Activated CD4-positive, alpha-beta memory T cell treated with anti-CD3 and anti-CD28 coated beads, Interleukin-2, amount 10 ng/mL, durations not matched to agents 7 days and 5 days (primary cell): ENCODE measurements at regions not wholly inside any gene's neighbourhood (a gene's known extent, or its start where the extent isn't known, plus 50 kb on each side); places are given as distances from the start of the nearest gene placed in this dataset.

Experiments used
- CTCF ChIA-PET: fragments of 350-600 bp; sonication (Branson Sonifier 250); formaldehyde crosslinking; loops from one replicate; lab custom pipeline; 2021; ENCODE audit warnings: antibody characterized with exemption, inconsistent platforms; lab: Charles Lee
- POLR2A ChIA-PET: fragments of 350-600 bp; sonication (Branson Sonifier 250); formaldehyde crosslinking; loops from one replicate; lab custom pipeline; 2021; ENCODE audit warnings: antibody characterized with exemption; lab: Charles Lee
- DNase-seq: peaks from one replicate; pipeline ENCODE4 v3.0.0-alpha.2; 2020
- H3K27ac Mint-ChIP-seq: one replicate; pipeline ENCODE4 v1.8.0; 2021; ENCODE audit warnings: mild to moderate bottlenecking, mixed read lengths
- H3K27me3 Mint-ChIP-seq: one replicate; pipeline ENCODE4 v1.8.0; 2021; ENCODE audit warnings: mixed read lengths
- H3K36me3 Mint-ChIP-seq: one replicate; pipeline ENCODE4 v1.8.0; 2021; ENCODE audit warnings: low read depth, mixed read lengths
- H3K4me1 Mint-ChIP-seq: one replicate; pipeline ENCODE4 v1.8.0; 2021; ENCODE audit warnings: mixed read lengths
- H3K4me3 Mint-ChIP-seq: one replicate; pipeline ENCODE4 v1.8.0; 2021; ENCODE audit warnings: mild to moderate bottlenecking, mixed read lengths
- H3K9me3 Mint-ChIP-seq: one replicate; pipeline ENCODE4 v1.8.0; 2021; ENCODE audit warnings: mixed read lengths

DNA sequence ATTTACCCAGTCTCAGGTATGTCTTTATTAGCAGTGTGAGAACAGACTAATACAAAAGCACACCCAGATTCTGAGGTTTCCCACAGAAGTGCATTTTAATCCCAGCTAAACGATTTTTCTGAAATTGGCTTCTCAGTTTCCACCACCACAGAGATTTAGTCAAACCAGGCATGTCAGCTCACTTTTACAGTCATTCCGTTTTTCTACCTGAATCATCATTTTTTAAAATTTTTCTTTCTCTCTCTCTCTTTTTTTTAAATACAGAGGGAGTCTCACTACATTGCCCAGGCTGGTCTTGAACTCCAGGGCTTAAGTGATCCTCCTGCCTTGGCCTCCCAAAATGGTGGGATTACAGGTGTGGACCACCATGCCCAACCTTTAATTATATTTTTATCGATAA is 389.1 kb downstream of the HAPSTR1 start:
- Mint-ChIP-seq H3K27me3 (no peaks in the 10 kb centered on the region), H3K36me3 (no peaks in the 10 kb centered on the region), H3K27ac (no peak overlapping the region), H3K4me1 (no peaks in the 10 kb centered on the region), H3K9me3 (no peaks in the 10 kb centered on the region), H3K4me3 (no peak overlapping the region)
- ChIA-PET POLR2A (no interaction called here), CTCF (no interaction called here)
- DNase-seq = no peak

DNA sequence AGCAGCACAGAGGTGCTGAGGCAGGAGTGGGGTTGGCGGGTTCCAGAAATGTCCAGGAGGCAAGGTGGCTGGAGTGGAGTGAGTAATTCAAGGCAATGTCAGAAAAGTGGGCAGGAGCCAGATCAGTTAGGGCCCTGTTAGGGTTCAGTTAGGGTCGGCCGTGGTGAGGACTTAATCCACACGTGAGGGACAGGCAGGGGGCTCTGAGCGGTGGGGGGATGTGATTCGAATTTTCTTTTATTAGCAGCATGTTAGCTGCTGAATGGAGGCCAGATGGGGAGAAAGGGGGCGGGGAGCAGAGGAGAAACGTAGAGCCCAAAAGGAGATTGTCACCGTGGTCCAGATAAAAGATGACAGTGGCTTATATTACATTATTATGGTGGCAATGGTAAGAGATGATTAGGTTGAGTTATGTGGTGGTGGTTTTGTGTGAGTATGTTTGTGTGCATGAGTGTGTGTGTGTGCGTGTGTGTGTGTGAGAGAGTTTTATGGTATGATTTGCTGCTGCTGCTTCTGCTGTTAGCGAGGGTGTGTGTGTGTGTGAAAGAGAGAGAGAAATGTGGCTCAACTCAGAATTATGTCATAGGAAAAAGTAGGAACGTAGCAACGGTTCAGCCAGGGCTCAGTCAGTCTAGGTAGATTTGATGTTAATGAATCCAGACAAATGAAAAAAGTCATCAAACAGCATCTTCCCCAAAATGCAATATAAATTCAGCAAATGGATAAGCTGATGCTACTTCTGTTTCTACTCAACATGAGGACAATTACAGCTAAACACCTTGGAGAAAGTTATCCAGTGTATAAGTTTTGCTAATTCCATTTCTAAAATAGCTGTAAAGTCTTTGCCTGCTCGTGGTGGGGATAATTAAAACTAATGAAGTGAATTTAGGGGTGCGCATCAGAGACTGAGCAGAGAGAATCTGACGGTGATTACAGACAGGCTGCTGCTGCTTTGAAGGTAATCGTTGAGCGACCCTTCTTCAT is 390.6 kb downstream of the HAPSTR1 start:
- no peaks in the 10 kb centered on the region for H3K9me3 Mint-ChIP-seq
- no peaks in the 10 kb centered on the region for H3K27me3 Mint-ChIP-seq
- no peaks in the 10 kb centered on the region for H3K4me1 Mint-ChIP-seq
- H3K36me3 Mint-ChIP-seq = no peaks in the 10 kb centered on the region
- H3K4me3 Mint-ChIP-seq = no peak overlapping the region
- no peak overlapping the region for H3K27ac Mint-ChIP-seq
- ChIA-PET CTCF (no interaction called here), POLR2A (no interaction called here)
- no peak for DNase-seq

DNA sequence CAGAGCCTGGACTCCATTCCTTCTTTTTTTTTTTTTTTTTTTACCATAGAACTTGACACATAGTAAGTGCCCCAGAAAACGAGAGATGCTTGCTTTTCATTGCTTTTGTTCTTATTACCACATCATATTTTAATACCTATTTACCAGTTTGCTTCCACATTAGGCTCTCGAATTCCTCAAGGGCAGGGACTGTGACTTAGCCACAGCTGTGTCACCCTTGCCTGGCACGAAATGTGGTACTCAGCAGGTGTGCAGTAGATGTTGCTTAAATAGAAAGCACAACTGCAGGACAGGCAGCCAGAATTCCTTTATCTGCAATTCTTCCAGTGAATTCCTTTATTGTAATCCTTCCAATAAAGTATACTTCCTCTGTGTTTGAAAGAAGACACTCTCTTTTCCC is 393.0 kb downstream of the HAPSTR1 start:
- CTCF ChIA-PET = no interaction called here

DNA sequence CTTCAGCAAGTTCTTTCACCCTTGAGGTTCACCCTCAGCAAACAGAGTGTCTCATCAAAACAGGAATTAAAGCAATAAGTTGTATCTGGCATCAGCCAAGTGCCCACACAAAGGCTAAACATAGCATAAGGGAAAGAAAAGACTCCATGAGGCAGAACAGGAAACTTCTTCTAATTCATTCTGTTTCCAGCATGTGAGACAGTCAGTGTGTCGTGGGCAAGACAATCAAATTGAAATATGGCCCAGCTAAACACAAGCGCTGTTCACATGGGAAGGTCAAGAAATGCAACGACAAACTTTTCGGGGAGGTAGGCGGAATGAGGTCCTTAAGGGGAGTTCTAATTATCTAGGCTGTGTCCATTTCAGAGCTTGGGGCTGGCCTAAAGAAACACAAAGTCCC is 393.4 kb downstream of the HAPSTR1 start:
- ChIA-PET CTCF (no interaction called here), POLR2A (no interaction called here)
- no peak overlapping the region for H3K27ac Mint-ChIP-seq
- H3K36me3 Mint-ChIP-seq = no peaks in the 10 kb centered on the region
- no peak overlapping the region for H3K4me3 Mint-ChIP-seq
- H3K27me3 Mint-ChIP-seq = no peaks in the 10 kb centered on the region
- no peak for DNase-seq
- H3K9me3 Mint-ChIP-seq = peaks cover 2% of the 10 kb centered on the region
- H3K4me1 Mint-ChIP-seq = no peaks in the 10 kb centered on the region

More for the DNA sequence above, 393.0 kb downstream of the HAPSTR1 start:
- POLR2A ChIA-PET = no interaction called here
- no peak overlapping the region for H3K27ac Mint-ChIP-seq
- H3K4me1 Mint-ChIP-seq = no peaks in the 10 kb centered on the region
- DNase-seq = no peak
- no peaks in the 10 kb centered on the region for H3K27me3 Mint-ChIP-seq
- H3K9me3 Mint-ChIP-seq = peaks cover 2% of the 10 kb centered on the region
- H3K36me3 Mint-ChIP-seq = no peaks in the 10 kb centered on the region
- no peak overlapping the region for H3K4me3 Mint-ChIP-seq

DNA sequence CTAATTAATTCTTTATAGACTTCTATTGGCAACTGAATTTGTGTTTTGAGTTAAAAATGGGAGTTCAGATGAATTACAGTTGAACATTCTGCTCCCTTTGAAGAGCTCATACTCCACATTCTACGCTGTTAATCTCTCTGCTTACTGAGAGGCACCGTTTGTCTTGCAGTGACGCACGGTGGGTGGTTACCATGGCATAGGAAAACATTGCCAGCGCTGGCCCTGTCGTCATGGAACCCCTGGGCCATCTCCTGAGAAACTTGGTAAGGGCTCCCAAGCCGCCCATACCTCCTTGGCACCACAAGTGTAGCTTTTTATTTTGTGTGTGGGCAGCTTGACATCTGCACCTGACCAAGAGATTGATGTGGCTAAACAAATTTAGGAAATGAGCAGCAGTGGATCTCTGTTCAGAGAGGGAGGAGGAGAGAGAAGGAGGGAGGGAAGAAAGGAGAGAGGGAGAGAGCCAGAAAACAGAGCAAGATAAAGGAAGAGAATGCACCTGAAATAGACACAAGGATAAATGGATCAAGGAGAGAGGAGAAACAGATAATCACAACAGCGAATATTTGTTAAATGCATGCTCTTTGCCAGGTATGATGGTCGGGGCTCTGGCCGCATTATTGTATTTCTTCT is 398.5 kb downstream of the HAPSTR1 start:
- H3K27me3 Mint-ChIP-seq = no peaks in the 10 kb centered on the region
- peaks cover 2% of the 10 kb centered on the region for H3K9me3 Mint-ChIP-seq
- H3K36me3 Mint-ChIP-seq = no peaks in the 10 kb centered on the region
- ChIA-PET POLR2A (no interaction called here), CTCF (no interaction called here)
- DNase-seq = no peak
- no peaks in the 10 kb centered on the region for H3K4me1 Mint-ChIP-seq
- H3K27ac Mint-ChIP-seq = no peak overlapping the region
- no peak overlapping the region for H3K4me3 Mint-ChIP-seq

DNA sequence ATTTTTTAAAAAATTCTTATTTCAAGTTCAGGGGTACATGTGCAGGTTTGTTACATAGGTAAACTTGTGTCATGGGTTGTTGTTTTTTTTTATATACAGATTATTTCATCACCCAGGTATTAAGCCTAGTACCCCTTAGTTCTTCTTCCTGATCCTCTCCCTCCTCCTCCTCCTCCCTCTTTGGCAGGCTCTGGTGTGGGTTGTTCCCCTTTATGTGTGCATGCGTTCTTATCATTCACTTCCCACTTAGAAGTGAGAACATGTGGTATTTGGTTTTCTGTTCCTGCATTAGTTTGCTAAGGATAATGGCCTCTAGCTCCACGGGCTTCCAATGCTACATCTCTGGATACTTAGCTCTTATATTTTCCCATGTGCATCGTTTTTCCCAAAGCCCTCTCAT is 404.4 kb downstream of the HAPSTR1 start:
- ChIA-PET POLR2A (no interaction called here), CTCF (interaction anchor here (0.6 kb wide), 1 partner anchor 1004 kb away, joined by 3 read pairs; no protein-coding TSS in a partner anchor)
- no peaks in the 10 kb centered on the region for H3K36me3 Mint-ChIP-seq
- H3K4me1 Mint-ChIP-seq = no peaks in the 10 kb centered on the region
- no peaks in the 10 kb centered on the region for H3K27me3 Mint-ChIP-seq
- no peak overlapping the region for H3K4me3 Mint-ChIP-seq
- no peak for DNase-seq
- no peak overlapping the region for H3K27ac Mint-ChIP-seq
- H3K9me3 Mint-ChIP-seq = peaks cover 3% of the 10 kb centered on the region

DNA sequence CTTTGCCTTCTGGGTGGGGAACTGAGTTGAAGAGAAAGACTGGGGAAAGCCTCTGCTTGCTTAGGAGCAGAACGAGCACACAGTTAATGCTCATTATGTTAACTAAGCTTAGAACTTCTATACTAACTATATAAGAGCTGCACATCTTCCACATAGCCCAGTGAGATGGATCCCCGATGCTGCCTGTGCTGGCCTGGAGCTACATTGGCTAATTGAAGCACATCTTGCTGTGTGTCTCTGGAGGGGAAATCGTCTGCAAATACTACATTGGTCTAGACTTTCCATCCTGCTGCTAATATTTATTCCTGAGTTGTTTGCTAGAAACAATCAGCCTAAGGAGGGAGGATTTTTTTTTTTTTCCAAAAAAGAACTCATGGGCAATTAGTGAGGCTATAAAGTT is 406.3 kb downstream of the HAPSTR1 start:
- POLR2A ChIA-PET = no interaction called here
- no peak for DNase-seq

DNA sequence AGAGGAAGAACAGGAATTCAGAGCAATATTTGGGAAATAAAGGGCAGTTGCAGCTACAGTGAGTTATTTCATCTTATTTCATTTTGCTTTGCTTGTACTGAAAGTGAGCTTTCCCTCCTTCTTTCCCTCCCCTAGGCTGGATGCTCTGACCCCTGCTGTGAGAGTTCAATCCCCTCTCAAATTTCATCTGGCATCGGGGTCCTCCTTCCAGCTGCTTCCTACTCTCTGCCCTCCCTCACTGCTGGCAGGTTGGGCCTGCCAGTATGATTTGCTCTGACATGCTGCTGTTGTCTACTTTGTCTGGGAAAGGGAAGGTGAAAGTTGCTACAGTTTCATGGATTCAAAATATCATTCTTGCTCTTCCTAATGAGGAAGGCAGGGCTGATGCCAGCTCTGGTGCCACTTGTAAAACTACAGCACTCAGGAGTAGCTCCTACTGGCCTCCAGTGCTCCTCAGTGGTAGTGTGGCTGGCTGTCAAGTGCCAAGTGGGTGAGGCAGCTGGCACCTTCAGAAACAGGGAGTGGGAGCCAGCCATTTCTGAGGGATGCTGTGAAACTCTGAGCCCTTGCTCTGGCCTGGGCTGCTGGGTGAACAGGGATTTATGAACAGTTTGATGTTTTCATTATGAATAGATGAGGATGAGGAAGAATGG is 408.6 kb downstream of the HAPSTR1 start:
- no peaks in the 10 kb centered on the region for H3K36me3 Mint-ChIP-seq
- no peak for DNase-seq
- no peak overlapping the region for H3K27ac Mint-ChIP-seq
- ChIA-PET CTCF (no interaction called here), POLR2A (no interaction called here)
- no peaks in the 10 kb centered on the region for H3K27me3 Mint-ChIP-seq
- H3K4me3 Mint-ChIP-seq = no peak overlapping the region
- peaks cover 5% of the 10 kb centered on the region for H3K9me3 Mint-ChIP-seq
- H3K4me1 Mint-ChIP-seq = no peaks in the 10 kb centered on the region

More for the DNA sequence above, 406.3 kb downstream of the HAPSTR1 start:
- Mint-ChIP-seq H3K36me3 (no peaks in the 10 kb centered on the region), H3K27me3 (no peaks in the 10 kb centered on the region), H3K4me1 (no peaks in the 10 kb centered on the region), H3K27ac (no peak overlapping the region), H3K9me3 (peaks cover 5% of the 10 kb centered on the region), H3K4me3 (no peak overlapping the region)
- CTCF ChIA-PET = no interaction called here

DNA sequence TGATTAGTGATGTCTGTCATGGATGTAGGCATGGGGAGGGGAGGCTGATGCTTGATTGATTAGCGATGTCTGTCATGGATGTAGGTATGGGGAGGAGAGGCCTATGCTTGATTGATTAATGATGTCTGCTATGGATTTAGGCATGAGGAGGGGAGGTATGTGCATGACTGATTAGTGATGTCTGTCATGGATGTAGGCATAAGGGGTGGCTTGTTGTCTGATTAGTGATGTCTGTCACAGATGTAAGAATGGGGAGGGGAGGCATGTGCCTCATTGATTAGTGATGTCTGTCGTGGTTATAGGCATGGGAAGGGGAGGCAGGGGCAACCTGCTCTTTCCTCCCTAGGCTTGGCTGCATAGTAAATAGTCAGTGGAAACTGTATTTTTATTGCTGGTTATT is 409.4 kb downstream of the HAPSTR1 start:
- H3K27ac Mint-ChIP-seq = no peak overlapping the region
- POLR2A ChIA-PET = no interaction called here
- H3K9me3 Mint-ChIP-seq = peaks cover 5% of the 10 kb centered on the region
- H3K27me3 Mint-ChIP-seq = no peaks in the 10 kb centered on the region
- DNase-seq = no peak
- CTCF ChIA-PET = no interaction called here
- no peaks in the 10 kb centered on the region for H3K36me3 Mint-ChIP-seq
- no peaks in the 10 kb centered on the region for H3K4me1 Mint-ChIP-seq
- no peak overlapping the region for H3K4me3 Mint-ChIP-seq

DNA sequence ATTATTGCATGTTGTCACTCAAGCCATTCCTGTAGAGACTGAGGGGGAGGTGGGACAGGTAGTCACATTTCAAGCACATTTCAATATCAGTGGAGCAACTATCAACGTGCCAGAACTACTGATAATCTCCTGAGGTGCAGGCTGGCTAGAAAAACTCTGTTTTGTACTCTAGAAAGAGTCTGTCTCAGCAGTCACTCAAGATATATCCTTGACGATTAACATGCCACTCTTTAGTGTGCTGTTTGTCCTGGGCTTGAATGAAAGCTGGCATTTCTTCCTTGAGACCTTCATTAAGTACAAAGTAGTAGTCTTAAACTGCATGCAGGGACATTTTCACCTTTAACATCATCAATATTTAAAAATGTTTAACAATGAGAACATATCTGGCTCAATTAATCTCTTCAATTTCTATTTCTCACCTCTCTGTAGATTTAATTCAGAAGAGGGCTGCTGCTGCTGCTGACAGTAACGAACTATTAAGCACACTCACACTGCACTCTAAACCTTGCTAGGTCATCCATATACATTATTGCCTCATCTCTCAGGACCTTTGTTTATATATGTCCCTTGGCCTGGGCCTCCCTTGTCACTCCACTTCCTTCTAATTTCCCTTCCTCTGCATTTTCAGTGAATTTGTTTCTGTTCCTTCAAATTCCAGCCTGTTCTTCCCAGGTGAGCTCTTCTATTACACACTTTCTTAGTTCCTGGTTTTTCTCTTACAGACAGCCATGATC is 412.0 kb downstream of the HAPSTR1 start:
- no peaks in the 10 kb centered on the region for H3K36me3 Mint-ChIP-seq
- H3K4me1 Mint-ChIP-seq = no peaks in the 10 kb centered on the region
- H3K4me3 Mint-ChIP-seq = no peak overlapping the region
- CTCF ChIA-PET = no interaction called here
- H3K27ac Mint-ChIP-seq = no peak overlapping the region
- peaks cover 2% of the 10 kb centered on the region for H3K9me3 Mint-ChIP-seq
- POLR2A ChIA-PET = no interaction called here
- no peaks in the 10 kb centered on the region for H3K27me3 Mint-ChIP-seq
- DNase-seq = no peak

DNA sequence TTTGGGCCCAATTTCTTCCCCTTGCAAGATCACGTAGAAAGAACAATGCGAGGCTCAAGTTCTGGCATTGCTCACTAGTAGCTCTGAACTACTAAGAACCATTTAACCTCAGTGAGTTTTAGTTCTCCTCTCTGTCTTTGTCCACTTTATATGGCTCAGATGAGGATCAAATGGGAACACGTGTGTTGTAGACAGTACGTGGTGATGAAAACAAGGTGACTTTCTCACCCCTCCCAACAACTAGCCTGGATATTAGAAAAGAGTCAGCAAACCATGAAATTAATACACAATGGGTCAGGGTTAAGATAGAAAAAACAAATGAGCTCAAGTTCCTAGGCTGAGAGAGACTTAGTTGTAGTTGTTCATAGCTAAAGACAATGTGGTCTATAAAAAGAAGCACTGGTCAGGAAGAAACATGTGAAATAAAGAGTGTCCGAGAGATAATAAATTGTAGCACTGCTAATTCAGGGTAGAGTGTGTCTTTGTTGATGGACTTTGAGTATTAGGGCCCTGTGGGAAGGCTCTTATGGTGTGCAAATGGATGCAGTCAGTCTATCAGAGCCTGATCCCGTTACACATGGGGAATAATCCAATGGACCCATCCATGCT is 417.0 kb downstream of the HAPSTR1 start:
- H3K4me1 Mint-ChIP-seq = no peaks in the 10 kb centered on the region
- no peaks in the 10 kb centered on the region for H3K27me3 Mint-ChIP-seq
- CTCF ChIA-PET = no interaction called here
- POLR2A ChIA-PET = no interaction called here
- DNase-seq = no peak
- no peaks in the 10 kb centered on the region for H3K36me3 Mint-ChIP-seq
- peaks cover 10% of the 10 kb centered on the region for H3K9me3 Mint-ChIP-seq
- H3K4me3 Mint-ChIP-seq = no peak overlapping the region
- H3K27ac Mint-ChIP-seq = no peak overlapping the region

DNA sequence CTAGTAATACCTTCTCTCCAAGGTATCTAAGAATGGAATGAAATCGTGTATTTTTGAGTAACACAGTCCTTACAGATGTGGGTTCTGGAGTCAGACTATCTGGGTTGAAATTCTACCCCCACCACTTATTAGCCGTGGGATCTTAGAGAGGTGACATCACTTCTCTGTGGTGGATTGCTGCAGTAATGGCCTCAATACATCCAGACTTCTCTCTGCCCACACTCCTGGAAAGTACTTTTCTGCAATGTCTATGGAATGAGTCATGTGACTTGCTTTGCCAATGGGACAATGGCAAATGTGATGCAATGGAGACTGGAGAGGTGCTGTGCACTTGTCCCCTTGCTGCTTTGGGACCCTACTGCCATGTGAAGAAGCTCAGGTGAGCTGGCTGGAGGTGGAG is 418.2 kb downstream of the HAPSTR1 start:
- Mint-ChIP-seq H3K27me3 (no peaks in the 10 kb centered on the region), H3K4me3 (no peak overlapping the region), H3K27ac (no peak overlapping the region), H3K9me3 (peaks cover 10% of the 10 kb centered on the region), H3K4me1 (no peaks in the 10 kb centered on the region), H3K36me3 (no peaks in the 10 kb centered on the region)
- CTCF ChIA-PET = no interaction called here
- POLR2A ChIA-PET = no interaction called here
- DNase-seq = no peak
